Liver (tissue), 8 donors: ENCODE measurements at regions not wholly inside any gene's neighbourhood (a gene's known extent, or its start where the extent isn't known, plus 50 kb on each side); places are given as distances from the start of the nearest gene placed in this dataset.

Experiments used
- DNase-seq: peaks from one replicate; pipeline ENCODE4 v3.0.0-alpha.2; 2017; ENCODE audit warnings: low spot score
- H3K27ac ChIP-seq, 2 donors: one replicate each; pipeline ENCODE4 v1.7.0; 2013; ENCODE audit warnings: inconsistent platforms in 2 of 2, low read length in 2 of 2, control low read depth in 1 of 2, low read depth in 1 of 2, mild to moderate bottlenecking in 1 of 2
- H3K27me3 ChIP-seq, 4 donors: one replicate each; pipeline versions ENCODE4 v1.6.1 to v1.7.0; 2013; ENCODE audit warnings: low read length in 3 of 4, inconsistent platforms in 1 of 4, mild to moderate bottlenecking in 1 of 4, moderate library complexity in 1 of 4; ENCODE audit not compliant: control insufficient read depth in 4 of 4, insufficient read depth in 4 of 4
- H3K36me3 ChIP-seq, 4 donors: one replicate each; pipeline versions ENCODE4 v1.6.1 to v1.7.0; 2013; ENCODE audit warnings: low read length in 3 of 4, mild to moderate bottlenecking in 3 of 4, low read depth in 1 of 4, moderate library complexity in 1 of 4; ENCODE audit not compliant: control insufficient read depth in 4 of 4, insufficient read depth in 3 of 4
- H3K4me1 ChIP-seq, 4 donors: one replicate each; pipeline versions ENCODE4 v1.6.1 to v1.7.0; 2013; ENCODE audit warnings: low read length in 3 of 4, mild to moderate bottlenecking in 3 of 4, moderate library complexity in 1 of 4; ENCODE audit not compliant: control insufficient read depth in 4 of 4, insufficient read depth in 4 of 4
- H3K4me3 ChIP-seq, 3 donors: one replicate each; pipeline versions ENCODE4 v1.6.1 to v1.7.0; 2013; ENCODE audit warnings: low read length in 3 of 3, control low read depth in 1 of 3, low read depth in 1 of 3, mild to moderate bottlenecking in 1 of 3
- H3K9ac ChIP-seq, 2 donors: one replicate each; pipeline ENCODE4 v1.7.0; 2013; ENCODE audit warnings: low read length in 2 of 2, mild to moderate bottlenecking in 2 of 2, moderate library complexity in 2 of 2, control low read depth in 1 of 2, low read depth in 1 of 2
- H3K9me3 ChIP-seq, 4 donors: one replicate each; pipeline versions ENCODE4 v1.6.1 to v1.7.0; 2013; ENCODE audit warnings: low read length in 3 of 4; ENCODE audit not compliant: control insufficient read depth in 4 of 4
- EGR1 ChIP-seq, 2 donors: IDR thresholded peaks; 2 replicates each; pipeline ENCODE4 v1.6.1; 2016 to 2018; ENCODE audit warnings: antibody characterized with exemption in 2 of 2, low read depth in 2 of 2
- FOXA1 ChIP-seq: IDR thresholded peaks from 2 replicates; pipeline ENCODE4 v1.6.1; 2016; ENCODE audit warnings: antibody characterized with exemption
- FOXA2 ChIP-seq: IDR thresholded peaks from 2 replicates; pipeline ENCODE4 v1.6.1; 2016; ENCODE audit warnings: antibody characterized with exemption
- GABPA ChIP-seq, 2 donors: IDR thresholded peaks in 1 of 2; conservative IDR thresholded peaks in 1 of 2; 2 replicates each; pipeline ENCODE4 v1.6.1; 2016; ENCODE audit warnings: antibody characterized with exemption in 2 of 2, mild to moderate bottlenecking in 1 of 2, moderate library complexity in 1 of 2
- HNF4A ChIP-seq, 2 donors: conservative IDR thresholded peaks; 2 replicates each; pipeline ENCODE4 v1.6.1; 2016; ENCODE audit warnings: antibody characterized with exemption in 2 of 2, mild to moderate bottlenecking in 2 of 2
- HNF4G ChIP-seq: IDR thresholded peaks from 2 replicates; pipeline ENCODE4 v1.6.1; 2016; ENCODE audit warnings: antibody characterized with exemption
- JUND ChIP-seq, 2 donors: IDR thresholded peaks; 2 replicates each; pipeline ENCODE4 v1.6.1; 2016; ENCODE audit warnings: antibody characterized with exemption in 2 of 2
- NR2F2 ChIP-seq: IDR thresholded peaks from 2 replicates; pipeline ENCODE4 v1.6.1; 2016; ENCODE audit warnings: antibody characterized with exemption
- RAD21 ChIP-seq, 2 donors: IDR thresholded peaks; 2 replicates each; pipeline ENCODE4 v1.6.1; 2016; ENCODE audit warnings: antibody characterized with exemption in 2 of 2, mild to moderate bottlenecking in 2 of 2
- RXRA ChIP-seq, 2 donors: IDR thresholded peaks; 2 replicates each; pipeline ENCODE4 v1.6.1; 2017 to 2018; ENCODE audit warnings: antibody characterized with exemption in 2 of 2, mild to moderate bottlenecking in 1 of 2
- SP1 ChIP-seq: IDR thresholded peaks from 2 replicates; pipeline ENCODE4 v1.6.1; 2018; ENCODE audit warnings: antibody characterized with exemption, mild to moderate bottlenecking
- TAF1 ChIP-seq: conservative IDR thresholded peaks from 2 replicates; pipeline ENCODE4 v1.6.1; 2016; ENCODE audit warnings: antibody characterized with exemption, mild to moderate bottlenecking
- YY1 ChIP-seq: IDR thresholded peaks from 2 replicates; pipeline ENCODE4 v1.6.1; 2016; ENCODE audit warnings: antibody characterized with exemption, mild to moderate bottlenecking
- ZBTB33 ChIP-seq: IDR thresholded peaks from 2 replicates; pipeline ENCODE4 v1.6.1; 2016; ENCODE audit warnings: antibody characterized with exemption
- WGBS: extraction: QIAGEN DNeasy Blood & Tissue Kit; methylation state at CpG from one replicate; pipeline ENCODE4 v1.1.7; 2013; 5-methylcytosine and 5-hydroxymethylcytosine counted together
- TF ChIP-seq, protein P1 (sequence below): fragments of 150-350 bp; IDR thresholded peaks from 2 replicates; pipeline ENCODE4 v1.5.1; 2017; ENCODE audit warnings: improper control_type of control experiment, low read depth, low read length; ENCODE audit not compliant: missing input control
- TF ChIP-seq, protein P2 (sequence below): IDR thresholded peaks from 2 replicates; pipeline ENCODE4 v1.6.1; 2016; ENCODE audit warnings: antibody characterized with exemption, mild to moderate bottlenecking
- TF ChIP-seq, protein P3 (sequence below): IDR thresholded peaks from 2 replicates; pipeline ENCODE4 v1.6.1; 2016; ENCODE audit warnings: antibody characterized with exemption
- TF ChIP-seq, protein P4 (sequence below): IDR thresholded peaks from 2 replicates; pipeline ENCODE4 v1.6.1; 2016; ENCODE audit warnings: antibody characterized with exemption
- donor health status: healthy.
- donor health status: healthy.
- donor health status: healthy.
- donor health status: healthy.
- donor health status: healthy.

GRCh38 chr12:59039005-59039404, 118.7 kb upstream of the LRIG3 start:
- 84% methylated on average over 2 of the region's 2 CpGs for WGBS
- Histone ChIP-seq H3K4me3 (no peak overlapping the region), H3K27me3 (no peaks in the 10 kb centered on the region), H3K4me1 (no peaks in the 10 kb centered on the region), H3K9me3 (no peaks in the 10 kb centered on the region), H3K27ac (no peak overlapping the region), H3K36me3 (no peaks in the 10 kb centered on the region), H3K9ac (no peak overlapping the region)
- TF ChIP-seq, protein P1, sequence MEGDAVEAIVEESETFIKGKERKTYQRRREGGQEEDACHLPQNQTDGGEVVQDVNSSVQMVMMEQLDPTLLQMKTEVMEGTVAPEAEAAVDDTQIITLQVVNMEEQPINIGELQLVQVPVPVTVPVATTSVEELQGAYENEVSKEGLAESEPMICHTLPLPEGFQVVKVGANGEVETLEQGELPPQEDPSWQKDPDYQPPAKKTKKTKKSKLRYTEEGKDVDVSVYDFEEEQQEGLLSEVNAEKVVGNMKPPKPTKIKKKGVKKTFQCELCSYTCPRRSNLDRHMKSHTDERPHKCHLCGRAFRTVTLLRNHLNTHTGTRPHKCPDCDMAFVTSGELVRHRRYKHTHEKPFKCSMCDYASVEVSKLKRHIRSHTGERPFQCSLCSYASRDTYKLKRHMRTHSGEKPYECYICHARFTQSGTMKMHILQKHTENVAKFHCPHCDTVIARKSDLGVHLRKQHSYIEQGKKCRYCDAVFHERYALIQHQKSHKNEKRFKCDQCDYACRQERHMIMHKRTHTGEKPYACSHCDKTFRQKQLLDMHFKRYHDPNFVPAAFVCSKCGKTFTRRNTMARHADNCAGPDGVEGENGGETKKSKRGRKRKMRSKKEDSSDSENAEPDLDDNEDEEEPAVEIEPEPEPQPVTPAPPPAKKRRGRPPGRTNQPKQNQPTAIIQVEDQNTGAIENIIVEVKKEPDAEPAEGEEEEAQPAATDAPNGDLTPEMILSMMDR, result no peak
- TF ChIP-seq JUND (IDR thresholded peaks at IDR 0.05) (no peak), EGR1 (IDR thresholded peaks at IDR 0.05; ENCODE audit: low read depth in 2 of 2) (no peak), RAD21 (IDR thresholded peaks at IDR 0.05) (no peak), ZBTB33 (no peak), GABPA (IDR thresholded peaks at IDR 0.05 in 1 of 2, conservative IDR thresholded peaks at IDR 0.05 in 1 of 2) (no peak), FOXA2 (no peak), NR2F2 (no peak), HNF4A (conservative IDR thresholded peaks at IDR 0.05) (no peak), SP1 (no peak), TAF1 (no peak), FOXA1 (no peak), HNF4G (no peak), YY1 (no peak), RXRA (IDR thresholded peaks at IDR 0.05) (no peak)
- TF ChIP-seq, protein P2, sequence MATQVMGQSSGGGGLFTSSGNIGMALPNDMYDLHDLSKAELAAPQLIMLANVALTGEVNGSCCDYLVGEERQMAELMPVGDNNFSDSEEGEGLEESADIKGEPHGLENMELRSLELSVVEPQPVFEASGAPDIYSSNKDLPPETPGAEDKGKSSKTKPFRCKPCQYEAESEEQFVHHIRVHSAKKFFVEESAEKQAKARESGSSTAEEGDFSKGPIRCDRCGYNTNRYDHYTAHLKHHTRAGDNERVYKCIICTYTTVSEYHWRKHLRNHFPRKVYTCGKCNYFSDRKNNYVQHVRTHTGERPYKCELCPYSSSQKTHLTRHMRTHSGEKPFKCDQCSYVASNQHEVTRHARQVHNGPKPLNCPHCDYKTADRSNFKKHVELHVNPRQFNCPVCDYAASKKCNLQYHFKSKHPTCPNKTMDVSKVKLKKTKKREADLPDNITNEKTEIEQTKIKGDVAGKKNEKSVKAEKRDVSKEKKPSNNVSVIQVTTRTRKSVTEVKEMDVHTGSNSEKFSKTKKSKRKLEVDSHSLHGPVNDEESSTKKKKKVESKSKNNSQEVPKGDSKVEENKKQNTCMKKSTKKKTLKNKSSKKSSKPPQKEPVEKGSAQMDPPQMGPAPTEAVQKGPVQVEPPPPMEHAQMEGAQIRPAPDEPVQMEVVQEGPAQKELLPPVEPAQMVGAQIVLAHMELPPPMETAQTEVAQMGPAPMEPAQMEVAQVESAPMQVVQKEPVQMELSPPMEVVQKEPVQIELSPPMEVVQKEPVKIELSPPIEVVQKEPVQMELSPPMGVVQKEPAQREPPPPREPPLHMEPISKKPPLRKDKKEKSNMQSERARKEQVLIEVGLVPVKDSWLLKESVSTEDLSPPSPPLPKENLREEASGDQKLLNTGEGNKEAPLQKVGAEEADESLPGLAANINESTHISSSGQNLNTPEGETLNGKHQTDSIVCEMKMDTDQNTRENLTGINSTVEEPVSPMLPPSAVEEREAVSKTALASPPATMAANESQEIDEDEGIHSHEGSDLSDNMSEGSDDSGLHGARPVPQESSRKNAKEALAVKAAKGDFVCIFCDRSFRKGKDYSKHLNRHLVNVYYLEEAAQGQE, result no peak
- TF ChIP-seq, protein P3, sequence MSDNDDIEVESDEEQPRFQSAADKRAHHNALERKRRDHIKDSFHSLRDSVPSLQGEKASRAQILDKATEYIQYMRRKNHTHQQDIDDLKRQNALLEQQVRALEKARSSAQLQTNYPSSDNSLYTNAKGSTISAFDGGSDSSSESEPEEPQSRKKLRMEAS, result no peak
- TF ChIP-seq, protein P4, sequence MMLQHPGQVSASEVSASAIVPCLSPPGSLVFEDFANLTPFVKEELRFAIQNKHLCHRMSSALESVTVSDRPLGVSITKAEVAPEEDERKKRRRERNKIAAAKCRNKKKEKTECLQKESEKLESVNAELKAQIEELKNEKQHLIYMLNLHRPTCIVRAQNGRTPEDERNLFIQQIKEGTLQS, result no peak
- no peak for DNase-seq
